Calu3 (cell line): ENCODE measurements at regions not wholly inside any gene's neighbourhood (a gene's known extent, or its start where the extent isn't known, plus 50 kb on each side); places are given as distances from the start of the nearest gene placed in this dataset.

ENCODE experiments used
- BruUV-seq: library from RNA; stranded (reverse); fragments of 400-500 nt; replicated peaks from 2 replicates; lab custom pipeline; 2021; lab: Mats Ljungman, UMichigan
- CTCF ChIA-PET: fragments of 300-600 bp; sonication (Branson Sonifier 250); formaldehyde crosslinking; loops from one replicate; lab custom pipeline; 2022; ENCODE audit warnings: antibody characterized with exemption; lab: Charles Lee
- DNase-seq: peaks from one replicate; pipeline ENCODE4 v3.0.0; 2022
- H3K27ac Mint-ChIP-seq: one replicate; pipeline ENCODE4 v1.8.0; 2022; ENCODE audit warnings: mixed read lengths; ENCODE audit not compliant: unreplicated experiment
- H3K27me3 Mint-ChIP-seq: one replicate; pipeline ENCODE4 v1.8.0; 2022; ENCODE audit warnings: mixed read lengths; ENCODE audit not compliant: unreplicated experiment
- H3K36me3 Mint-ChIP-seq: one replicate; pipeline ENCODE4 v1.8.0; 2022; ENCODE audit warnings: mild to moderate bottlenecking, moderate library complexity, mixed read lengths; ENCODE audit not compliant: insufficient read depth, unreplicated experiment
- H3K4me1 Mint-ChIP-seq: one replicate; pipeline ENCODE4 v1.8.0; 2022; ENCODE audit warnings: mild to moderate bottlenecking, low read depth, mixed read lengths; ENCODE audit not compliant: unreplicated experiment
- H3K4me3 Mint-ChIP-seq: one replicate; pipeline ENCODE4 v1.8.0; 2022; ENCODE audit warnings: mild to moderate bottlenecking, low read depth, moderate library complexity, mixed read lengths; ENCODE audit not compliant: unreplicated experiment
- H3K9me3 Mint-ChIP-seq: one replicate; pipeline ENCODE4 v1.8.0; 2022; ENCODE audit warnings: low read depth, mixed read lengths; ENCODE audit not compliant: unreplicated experiment
- intact Hi-C: fragments of 100-400 bp; cut with micrococcal nuclease; formaldehyde crosslinking; loops from one replicate; pipeline ENCODE4 v1.10.0; 2022; ENCODE audit not compliant: unreplicated experiment
- TF ChIP-seq, protein P1 (sequence below): fragments of 200-600 bp; IDR thresholded peaks from one replicate; pipeline ENCODE4 v1.8.0; 2022; ENCODE audit warnings: antibody characterized with exemption; ENCODE audit not compliant: unreplicated experiment

DNA sequence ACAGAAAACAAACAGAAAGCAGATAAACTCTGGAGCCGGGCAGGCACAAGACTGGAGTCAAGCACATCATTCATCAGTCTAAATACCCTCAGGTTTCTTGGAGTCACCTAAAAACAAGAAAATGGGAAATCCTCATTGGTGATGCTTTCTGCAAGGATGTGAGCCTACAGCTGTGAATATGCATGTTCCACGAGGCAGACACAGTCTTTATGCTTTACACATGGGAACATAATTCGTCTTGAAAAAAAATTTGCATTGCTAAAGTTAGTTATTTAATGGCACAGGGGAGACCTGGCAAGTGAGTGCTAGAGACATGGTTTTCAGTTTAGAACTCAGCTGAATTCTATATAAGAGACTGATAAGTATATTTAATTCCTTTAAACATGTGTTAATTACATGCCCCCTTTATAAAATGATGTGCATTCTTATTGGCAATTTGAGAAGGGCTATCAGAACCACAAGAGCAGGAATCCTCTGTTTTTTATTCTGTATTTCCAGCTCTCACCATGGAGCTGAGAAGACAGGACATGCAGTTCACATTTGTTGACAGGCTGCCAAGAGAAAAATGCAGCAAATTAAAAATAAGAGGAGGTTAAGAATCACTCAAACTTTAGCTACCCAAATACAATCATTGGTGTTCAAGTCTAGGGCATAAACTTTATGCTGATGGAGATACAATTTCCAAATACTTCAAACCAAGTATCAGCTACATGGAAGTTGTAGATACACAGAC is 438.0 kb upstream of the MPDZ start:
- no peak for DNase-seq
- H3K27ac Mint-ChIP-seq: no peak overlapping the region
- no peaks in the 10 kb centered on the region for H3K4me1 Mint-ChIP-seq
- intact Hi-C loops: no loop called here
- no peak overlapping the region for H3K4me3 Mint-ChIP-seq
- BruUV-seq: no TSS peak
- H3K27me3 Mint-ChIP-seq: no peaks in the 10 kb centered on the region
- TF ChIP-seq, protein P1, sequence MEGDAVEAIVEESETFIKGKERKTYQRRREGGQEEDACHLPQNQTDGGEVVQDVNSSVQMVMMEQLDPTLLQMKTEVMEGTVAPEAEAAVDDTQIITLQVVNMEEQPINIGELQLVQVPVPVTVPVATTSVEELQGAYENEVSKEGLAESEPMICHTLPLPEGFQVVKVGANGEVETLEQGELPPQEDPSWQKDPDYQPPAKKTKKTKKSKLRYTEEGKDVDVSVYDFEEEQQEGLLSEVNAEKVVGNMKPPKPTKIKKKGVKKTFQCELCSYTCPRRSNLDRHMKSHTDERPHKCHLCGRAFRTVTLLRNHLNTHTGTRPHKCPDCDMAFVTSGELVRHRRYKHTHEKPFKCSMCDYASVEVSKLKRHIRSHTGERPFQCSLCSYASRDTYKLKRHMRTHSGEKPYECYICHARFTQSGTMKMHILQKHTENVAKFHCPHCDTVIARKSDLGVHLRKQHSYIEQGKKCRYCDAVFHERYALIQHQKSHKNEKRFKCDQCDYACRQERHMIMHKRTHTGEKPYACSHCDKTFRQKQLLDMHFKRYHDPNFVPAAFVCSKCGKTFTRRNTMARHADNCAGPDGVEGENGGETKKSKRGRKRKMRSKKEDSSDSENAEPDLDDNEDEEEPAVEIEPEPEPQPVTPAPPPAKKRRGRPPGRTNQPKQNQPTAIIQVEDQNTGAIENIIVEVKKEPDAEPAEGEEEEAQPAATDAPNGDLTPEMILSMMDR: no peak
- CTCF ChIA-PET: no interaction called here
- H3K9me3 Mint-ChIP-seq: no peaks in the 10 kb centered on the region
- no peaks in the 10 kb centered on the region for H3K36me3 Mint-ChIP-seq

DNA sequence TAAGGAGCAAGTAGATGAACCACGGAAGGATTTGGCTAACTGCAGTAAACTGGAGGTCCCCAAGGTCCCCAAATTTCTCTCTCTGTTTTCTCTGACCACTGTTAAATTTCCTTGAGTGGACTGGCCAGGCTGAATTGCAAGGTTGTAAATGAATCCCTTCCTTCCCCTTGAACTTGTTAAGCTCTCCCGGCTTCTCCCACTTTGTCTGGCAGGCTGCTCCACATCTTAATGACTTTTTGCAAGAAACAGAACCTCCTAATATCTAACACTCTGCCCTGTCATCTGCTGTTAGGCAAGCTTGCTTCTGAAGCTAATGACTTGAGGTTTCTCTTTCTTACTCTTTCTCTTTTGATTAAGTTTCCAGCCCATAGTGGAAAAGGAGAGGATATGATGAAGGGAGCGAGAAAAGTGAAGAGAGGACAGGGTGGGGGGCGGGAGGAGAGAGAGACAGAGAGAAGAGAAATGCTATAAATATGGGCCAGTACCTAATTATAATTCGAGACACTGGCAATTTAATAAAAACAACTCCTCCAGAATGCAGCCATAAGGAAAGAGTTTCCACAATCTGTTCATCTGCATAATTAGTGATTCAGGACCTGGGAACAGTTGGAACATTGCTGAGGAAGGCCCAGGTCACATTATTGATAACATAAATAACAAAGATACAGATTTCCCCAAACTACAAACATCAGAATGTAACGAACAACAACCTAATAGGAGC is 437.3 kb upstream of the MPDZ start:
- no TSS peak for BruUV-seq
- Mint-ChIP-seq H3K27me3 (no peaks in the 10 kb centered on the region), H3K36me3 (no peaks in the 10 kb centered on the region), H3K4me1 (no peaks in the 10 kb centered on the region), H3K9me3 (no peaks in the 10 kb centered on the region), H3K27ac (no peak overlapping the region), H3K4me3 (no peak overlapping the region)
- CTCF ChIA-PET: no interaction called here
- TF ChIP-seq, protein P1: no peak
- DNase-seq: no peak
- intact Hi-C loops: no loop called here

DNA sequence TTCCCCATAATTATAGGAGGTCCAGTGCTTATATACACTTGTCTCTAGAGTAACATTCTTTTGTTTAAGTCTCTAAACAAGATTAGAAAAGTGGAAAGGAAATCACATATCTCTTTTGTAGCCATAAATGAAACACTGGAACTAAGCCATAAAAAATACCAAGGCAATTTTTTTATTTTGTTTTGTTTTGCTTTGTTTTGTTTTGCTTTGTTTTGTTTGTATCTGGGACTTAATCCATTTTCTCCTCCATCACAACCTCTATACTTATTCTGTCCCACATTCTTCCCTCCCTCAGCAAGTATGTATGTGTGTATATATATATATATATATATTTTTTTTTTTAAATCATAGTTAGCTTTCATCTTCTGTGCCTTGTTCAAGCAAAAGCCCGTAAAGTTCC is 436.6 kb upstream of the MPDZ start:
- CTCF ChIA-PET: no interaction called here
- H3K27ac Mint-ChIP-seq: no peak overlapping the region
- no peaks in the 10 kb centered on the region for H3K4me1 Mint-ChIP-seq
- H3K4me3 Mint-ChIP-seq: no peak overlapping the region
- no peak for DNase-seq
- no TSS peak for BruUV-seq
- no peaks in the 10 kb centered on the region for H3K27me3 Mint-ChIP-seq
- H3K36me3 Mint-ChIP-seq: no peaks in the 10 kb centered on the region
- TF ChIP-seq, protein P1: no peak
- no peaks in the 10 kb centered on the region for H3K9me3 Mint-ChIP-seq
- intact Hi-C loops: no loop called here

- H3K4me3 Mint-ChIP-seq: no peak overlapping the region
- TF ChIP-seq, protein P1: no peak
- H3K9me3 Mint-ChIP-seq: no peaks in the 10 kb centered on the region
- no peak overlapping the region for H3K27ac Mint-ChIP-seq
- no TSS peak for BruUV-seq
- no peak for DNase-seq
- no peaks in the 10 kb centered on the region for H3K4me1 Mint-ChIP-seq
- CTCF ChIA-PET: no interaction called here
- no peaks in the 10 kb centered on the region for H3K36me3 Mint-ChIP-seq
- intact Hi-C loops: no loop called here
- H3K27me3 Mint-ChIP-seq: no peaks in the 10 kb centered on the region
Measured at GRCh38 chr9:13715430-13715829, 435.9 kb upstream of the MPDZ start.
